SK-N-MC (cell line): ENCODE measurements at regions not wholly inside any gene's neighbourhood (a gene's known extent, or its start where the extent isn't known, plus 50 kb on each side); places are given as distances from the start of the nearest gene placed in this dataset.

Experiments used
- DNase-seq: peaks from one replicate; pipeline ENCODE4 v3.0.0-alpha.2; 2011; ENCODE audit warnings: low read depth, low spot score
- H3K27ac ChIP-seq: fragments of 200-600 bp; sonication (generic); 2 replicates; pipeline ENCODE4 v1.5.1; 2016; ENCODE audit warnings: mixed run types
- H3K36me3 ChIP-seq: fragments of 200-600 bp; sonication (generic); 2 replicates; pipeline ENCODE4 v1.6.1; 2017; ENCODE audit warnings: antibody characterized with exemption, low read length, mixed read lengths; ENCODE audit not compliant: insufficient read depth
- H3K4me3 ChIP-seq: fragments of 200-600 bp; sonication (generic); 2 replicates; pipeline ENCODE4 v1.5.1; 2016
- H3K9ac ChIP-seq: fragments of 200-600 bp; sonication (generic); 2 replicates; pipeline ENCODE4 v1.8.0; 2017; ENCODE audit warnings: mixed run types, mixed read lengths; ENCODE audit not compliant: insufficient read length
- H3K9me3 ChIP-seq: fragments of 200-600 bp; sonication (generic); 2 replicates; pipeline ENCODE4 v1.6.1; 2017; ENCODE audit warnings: low read depth, mild to moderate bottlenecking, antibody characterized with exemption, low read length, moderate library complexity, mixed read lengths
- EZH2 ChIP-seq: fragments of 200-600 bp; sonication (generic); IDR thresholded peaks from one replicate; pipeline ENCODE4 v1.6.1; 2017; ENCODE audit warnings: antibody characterized with exemption
- FOXP2 ChIP-seq: optimal IDR thresholded peaks from 2 replicates; pipeline ENCODE3; 2011; ENCODE audit warnings: mild to moderate bottlenecking, moderate library complexity; ENCODE audit not compliant: insufficient read depth; ENCODE audit errors: extremely low read length, control extremely low read depth
- POLR2AphosphoS5 ChIP-seq: IDR thresholded peaks from 2 replicates; pipeline ENCODE4 v1.6.1; 2012; ENCODE audit warnings: mild to moderate bottlenecking, low read depth, low read length, borderline replicate concordance

GRCh38 chr5:2642684-2643345, 108.7 kb downstream of the IRX2 start:
- Histone ChIP-seq H3K27ac (no peak overlapping the region), H3K4me3 (no peak overlapping the region), H3K9me3 (no peaks in the 10 kb centered on the region), H3K9ac (no peak overlapping the region), H3K36me3 (no peaks in the 10 kb centered on the region)
- no peak for DNase-seq
- TF ChIP-seq POLR2AphosphoS5 (no peak), EZH2 (peak; percentile 20)

- Histone ChIP-seq H3K4me3 (no peak overlapping the region), H3K36me3 (no peaks in the 10 kb centered on the region), H3K27ac (no peak overlapping the region), H3K9me3 (no peaks in the 10 kb centered on the region), H3K9ac (no peak overlapping the region)
- no peak for DNase-seq
- TF ChIP-seq POLR2AphosphoS5 (no peak), EZH2 (no peak), FOXP2 (no peak)
Measured at GRCh38 chr5:2640717-2641116, 110.8 kb downstream of the IRX2 start.

GRCh38 chr5:2639425-2639824, 112.1 kb downstream of the IRX2 start:
- DNase-seq: no peak
- H3K9me3 ChIP-seq: no peaks in the 10 kb centered on the region
- H3K36me3 ChIP-seq: no peaks in the 10 kb centered on the region
- H3K4me3 ChIP-seq: no peak overlapping the region
- no peak overlapping the region for H3K9ac ChIP-seq
- TF ChIP-seq FOXP2 (no peak), POLR2AphosphoS5 (no peak), EZH2 (no peak)
- H3K27ac ChIP-seq: no peak overlapping the region

- no peak overlapping the region for H3K4me3 ChIP-seq
- no peaks in the 10 kb centered on the region for H3K36me3 ChIP-seq
- no peak overlapping the region for H3K27ac ChIP-seq
- H3K9ac ChIP-seq: no peak overlapping the region
- no peaks in the 10 kb centered on the region for H3K9me3 ChIP-seq
- DNase-seq: no peak
- TF ChIP-seq POLR2AphosphoS5 (no peak), EZH2 (no peak), FOXP2 (no peak)
Measured at GRCh38 chr5:2634399-2635176, 116.9 kb downstream of the IRX2 start.

GRCh38 chr5:2633992-2634391, 117.5 kb downstream of the IRX2 start:
- TF ChIP-seq EZH2: no peak
- no peak for TF ChIP-seq POLR2AphosphoS5
- TF ChIP-seq FOXP2: no peak
- Histone ChIP-seq H3K9me3 (no peaks in the 10 kb centered on the region), H3K4me3 (no peak overlapping the region), H3K27ac (no peak overlapping the region), H3K36me3 (no peaks in the 10 kb centered on the region), H3K9ac (no peak overlapping the region)
- no peak for DNase-seq

- Histone ChIP-seq H3K9me3 (no peaks in the 10 kb centered on the region), H3K36me3 (no peaks in the 10 kb centered on the region), H3K9ac (no peak overlapping the region), H3K4me3 (no peak overlapping the region), H3K27ac (no peak overlapping the region)
- TF ChIP-seq FOXP2: no peak
- TF ChIP-seq POLR2AphosphoS5: no peak
- no peak for TF ChIP-seq EZH2
- no peak for DNase-seq
Measured at GRCh38 chr5:2631758-2632157, 119.7 kb downstream of the IRX2 start.

- H3K9me3 ChIP-seq: no peaks in the 10 kb centered on the region
- H3K27ac ChIP-seq: no peak overlapping the region
- TF ChIP-seq POLR2AphosphoS5: no peak
- no peak for TF ChIP-seq EZH2
- no peak for TF ChIP-seq FOXP2
- no peak overlapping the region for H3K9ac ChIP-seq
- H3K36me3 ChIP-seq: no peaks in the 10 kb centered on the region
- H3K4me3 ChIP-seq: no peak overlapping the region
- DNase-seq: no peak
Measured at GRCh38 chr5:2629045-2629444, 122.4 kb downstream of the IRX2 start.

- TF ChIP-seq EZH2 (no peak), POLR2AphosphoS5 (no peak), FOXP2 (no peak)
- Histone ChIP-seq H3K9ac (no peak overlapping the region), H3K36me3 (no peaks in the 10 kb centered on the region), H3K9me3 (no peaks in the 10 kb centered on the region), H3K4me3 (no peak overlapping the region), H3K27ac (no peak overlapping the region)
- DNase-seq: no peak
Measured at GRCh38 chr5:2627867-2628266, 123.6 kb downstream of the IRX2 start.

GRCh38 chr5:2626572-2626971, 124.9 kb downstream of the IRX2 start:
- no peak overlapping the region for H3K4me3 ChIP-seq
- no peaks in the 10 kb centered on the region for H3K9me3 ChIP-seq
- DNase-seq: no peak
- H3K9ac ChIP-seq: no peak overlapping the region
- H3K27ac ChIP-seq: no peak overlapping the region
- no peak for TF ChIP-seq POLR2AphosphoS5
- no peaks in the 10 kb centered on the region for H3K36me3 ChIP-seq
